ENCODE measurements at regions not wholly inside any gene's neighbourhood (a gene's known extent, or its start where the extent isn't known, plus 50 kb on each side); places are given as distances from the start of the nearest gene placed in this dataset.

- TF ChIP-seq, protein P1, sequence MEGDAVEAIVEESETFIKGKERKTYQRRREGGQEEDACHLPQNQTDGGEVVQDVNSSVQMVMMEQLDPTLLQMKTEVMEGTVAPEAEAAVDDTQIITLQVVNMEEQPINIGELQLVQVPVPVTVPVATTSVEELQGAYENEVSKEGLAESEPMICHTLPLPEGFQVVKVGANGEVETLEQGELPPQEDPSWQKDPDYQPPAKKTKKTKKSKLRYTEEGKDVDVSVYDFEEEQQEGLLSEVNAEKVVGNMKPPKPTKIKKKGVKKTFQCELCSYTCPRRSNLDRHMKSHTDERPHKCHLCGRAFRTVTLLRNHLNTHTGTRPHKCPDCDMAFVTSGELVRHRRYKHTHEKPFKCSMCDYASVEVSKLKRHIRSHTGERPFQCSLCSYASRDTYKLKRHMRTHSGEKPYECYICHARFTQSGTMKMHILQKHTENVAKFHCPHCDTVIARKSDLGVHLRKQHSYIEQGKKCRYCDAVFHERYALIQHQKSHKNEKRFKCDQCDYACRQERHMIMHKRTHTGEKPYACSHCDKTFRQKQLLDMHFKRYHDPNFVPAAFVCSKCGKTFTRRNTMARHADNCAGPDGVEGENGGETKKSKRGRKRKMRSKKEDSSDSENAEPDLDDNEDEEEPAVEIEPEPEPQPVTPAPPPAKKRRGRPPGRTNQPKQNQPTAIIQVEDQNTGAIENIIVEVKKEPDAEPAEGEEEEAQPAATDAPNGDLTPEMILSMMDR (IDR thresholded peaks at IDR 0.05; ENCODE audit: borderline replicate concordance, insufficient read depth, low read depth, low read length) = no peak
- no peak overlapping the region for H3K4me3 ChIP-seq (ENCODE audit: low read depth, low read length)
Measured at GRCh38 chr14:104263675-104264358, 125.4 kb downstream of the KIF26A start.

GRCh38 chr14:104264495-104265265 lies 126.3 kb downstream of the KIF26A start:
- H3K4me3 ChIP-seq (ENCODE audit: low read depth, low read length) = no peak overlapping the region
- TF ChIP-seq, protein P1 (IDR thresholded peaks at IDR 0.05; ENCODE audit: borderline replicate concordance, insufficient read depth, low read depth, low read length) = no peak

- TF ChIP-seq, protein P1 (IDR thresholded peaks at IDR 0.05; ENCODE audit: borderline replicate concordance, insufficient read depth, low read depth, low read length) = no peak
- no peak overlapping the region for H3K4me3 ChIP-seq (ENCODE audit: low read depth, low read length)
Measured at GRCh38 chr14:104265918-104266630, 127.7 kb downstream of the KIF26A start.

GRCh38 chr14:104266631-104267575 lies 128.5 kb downstream of the KIF26A start:
- H3K4me3 ChIP-seq (ENCODE audit: low read depth, low read length) = no peak overlapping the region
- TF ChIP-seq, protein P1 (IDR thresholded peaks at IDR 0.05; ENCODE audit: borderline replicate concordance, insufficient read depth, low read depth, low read length) = no peak

- TF ChIP-seq, protein P1 (IDR thresholded peaks at IDR 0.05; ENCODE audit: borderline replicate concordance, insufficient read depth, low read depth, low read length) = no peak
- H3K4me3 ChIP-seq (ENCODE audit: low read depth, low read length) = no peak overlapping the region
Measured at GRCh38 chr14:104267895-104268294, 129.5 kb downstream of the KIF26A start.

DNA sequence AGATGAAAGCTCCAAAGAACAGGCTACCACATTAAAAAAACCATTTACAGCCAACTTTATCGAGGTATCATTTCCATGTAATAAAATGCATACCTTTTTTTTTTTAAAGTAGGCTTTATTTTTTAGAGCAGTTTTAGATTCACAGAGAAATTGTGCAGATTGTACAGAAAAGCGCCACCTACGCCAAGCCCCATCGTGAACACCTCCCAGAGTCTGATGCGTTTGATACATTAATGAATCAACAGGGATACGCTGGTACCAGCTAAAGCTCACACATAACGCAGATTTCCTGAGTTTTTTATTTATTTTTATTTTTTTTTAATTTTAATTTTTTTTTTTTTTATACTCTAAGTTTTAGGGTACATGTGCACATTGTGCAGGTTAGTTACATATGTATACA lies 129.9 kb downstream of the KIF26A start:
- H3K4me3 ChIP-seq (ENCODE audit: low read depth, low read length) = no peak overlapping the region
- TF ChIP-seq, protein P1 (IDR thresholded peaks at IDR 0.05; ENCODE audit: borderline replicate concordance, insufficient read depth, low read depth, low read length) = no peak

Data from GM12875 (cell line).